B cell (primary cell): ENCODE measurements at regions not wholly inside any gene's neighbourhood (a gene's known extent, or its start where the extent isn't known, plus 50 kb on each side); places are given as distances from the start of the nearest gene placed in this dataset.
"Not testable (repeated sequence)": the region's sequence is repeated elsewhere in the genome, so short reads cannot be mapped to it uniquely, and the experiment has no call there.

ENCODE experiments used
- ATAC-seq: fragments of 200-7000 bp; cut with Tn5 transposase; one replicate; pipeline ENCODE4 v1.10.0; 2021; ENCODE audit warnings: low read depth, mild to moderate bottlenecking, moderate number of reproducible peaks, moderate library complexity
- CTCF ChIA-PET: fragments of 350-600 bp; sonication (Branson Sonifier 250); formaldehyde crosslinking; loops from one replicate; lab custom pipeline; 2021; ENCODE audit warnings: antibody characterized with exemption, inconsistent platforms; lab: Charles Lee
- POLR2A ChIA-PET: fragments of 350-600 bp; sonication (Branson Sonifier 250); formaldehyde crosslinking; loops from one replicate; lab custom pipeline; 2021; ENCODE audit warnings: antibody characterized with exemption; lab: Charles Lee
- DNase-seq: peaks from one replicate; pipeline ENCODE4 v3.0.0; 2013
- H2AFZ ChIP-seq: 2 replicates; pipeline ENCODE4 v1.6.1; 2012; ENCODE audit warnings: mild to moderate bottlenecking, low read depth, low read length; ENCODE audit not compliant: insufficient read depth, poor library complexity, severe bottlenecking
- H3K27ac ChIP-seq, 2 donors: 1 replicate in 1 of 2; 2 replicates in 1 of 2; pipeline ENCODE4 v1.5.1; 2012 to 2013; ENCODE audit warnings: low read length in 2 of 2, mild to moderate bottlenecking in 2 of 2, moderate library complexity in 1 of 2
- H3K27me3 ChIP-seq, 4 experiments: fragments of 200-600 bp in 1 of 4; sonication (generic) in 1 of 4; replicated peaks in 1 of 4; 1 replicate in 2 of 4; 2 replicates in 2 of 4; pipeline versions ENCODE4 v1.6.1 to v1.7.0; 2013 to 2016; ENCODE audit warnings: low read length in 3 of 4, mild to moderate bottlenecking in 2 of 4, mixed read lengths in 1 of 4, moderate library complexity in 1 of 4; ENCODE audit not compliant: insufficient read depth in 4 of 4, control insufficient read depth in 3 of 4; ENCODE audit errors: control extremely low read depth in 1 of 4
- H3K36me3 ChIP-seq, 2 experiments: replicated peaks in 1 of 2; 1 replicate in 1 of 2; 2 replicates in 1 of 2; pipeline versions ENCODE4 v1.6.1 to v1.7.1; 2013; ENCODE audit warnings: low read length in 1 of 2; ENCODE audit not compliant: insufficient read depth in 2 of 2, control insufficient read depth in 1 of 2; ENCODE audit errors: control extremely low read depth in 1 of 2, extremely low read depth in 1 of 2
- H3K4me1 ChIP-seq, 2 donors: fragments of 200-600 bp in 1 of 2; sonication (generic) in 1 of 2; 1 replicate in 1 of 2; 2 replicates in 1 of 2; pipeline versions ENCODE4 v1.5.1 to v1.6.1; 2013 to 2017; ENCODE audit warnings: low read length in 2 of 2; ENCODE audit not compliant: control insufficient read depth in 2 of 2, insufficient read depth in 2 of 2
- H3K4me2 ChIP-seq: replicated peaks from 2 replicates; pipeline ENCODE3; 2012; ENCODE audit warnings: mild to moderate bottlenecking, low read depth, low read length; ENCODE audit not compliant: poor library complexity, severe bottlenecking
- H3K4me3 ChIP-seq, 5 experiments: fragments of 200-600 bp in 1 of 5; sonication (generic) in 1 of 5; 1 replicate in 3 of 5; 2 replicates in 2 of 5; pipeline versions ENCODE4 v1.5.1 to v1.7.0; 2011 to 2016; ENCODE audit warnings: low read length in 4 of 5, mild to moderate bottlenecking in 4 of 5, low read depth in 2 of 5, control low read depth in 1 of 5, moderate library complexity in 1 of 5; ENCODE audit not compliant: insufficient read depth in 1 of 5; ENCODE audit errors: control extremely low read depth in 1 of 5, extremely low read depth in 1 of 5
- H3K79me2 ChIP-seq: fragments of 200-600 bp; sonication (generic); one replicate; pipeline ENCODE4 v1.6.0; 2016; ENCODE audit warnings: low read length; ENCODE audit not compliant: control insufficient read depth, insufficient read depth
- H3K9ac ChIP-seq: fragments of 200-600 bp; sonication (generic); 2 replicates; pipeline ENCODE4 v1.6.1; 2017; ENCODE audit warnings: mild to moderate bottlenecking, low read length, moderate library complexity
- H3K9me3 ChIP-seq, 3 donors: one replicate each; pipeline versions ENCODE4 v1.6.1 to v1.7.1; 2013; ENCODE audit warnings: low read length in 2 of 3; ENCODE audit not compliant: control insufficient read depth in 2 of 3, insufficient read depth in 1 of 3; ENCODE audit errors: control extremely low read depth in 1 of 3
- H4K20me1 ChIP-seq: 2 replicates; pipeline ENCODE4 v1.6.0; 2012; ENCODE audit warnings: mild to moderate bottlenecking, low read length; ENCODE audit not compliant: insufficient read depth, control insufficient read depth, poor library complexity, severe bottlenecking
- H3K27ac Mint-ChIP-seq: one replicate; pipeline ENCODE4 v1.8.0; 2021; ENCODE audit warnings: mixed read lengths
- H3K27me3 Mint-ChIP-seq: one replicate; pipeline ENCODE4 v1.8.0; 2021; ENCODE audit warnings: mixed read lengths
- H3K4me1 Mint-ChIP-seq: one replicate; pipeline ENCODE4 v1.8.0; 2021; ENCODE audit warnings: mixed read lengths
- H3K4me3 Mint-ChIP-seq: one replicate; pipeline ENCODE4 v1.8.0; 2021; ENCODE audit warnings: mixed read lengths
- H3K9me3 Mint-ChIP-seq: one replicate; pipeline ENCODE4 v1.8.0; 2022; ENCODE audit warnings: mixed read lengths; ENCODE audit not compliant: insufficient read depth
- EZH2 ChIP-seq: IDR thresholded peaks from 2 replicates; pipeline ENCODE4 v1.6.1; 2012; ENCODE audit warnings: borderline replicate concordance, low read depth, mild to moderate bottlenecking, moderate library complexity, low read length; ENCODE audit not compliant: insufficient read depth, poor library complexity, severe bottlenecking
- WGBS: methylation state at CpG from one replicate; pipeline ENCODE4 v1.1.5; 2013; ENCODE audit warnings: missing lambda C conversion rate; ENCODE audit not compliant: insufficient coverage; 5-methylcytosine and 5-hydroxymethylcytosine counted together
- intact Hi-C: fragments of 100-400 bp; cut with micrococcal nuclease; formaldehyde crosslinking; loops from one replicate; pipeline ENCODE4 v1.10.0; 2022
- TF ChIP-seq, protein P1 (sequence below): fragments of 200-600 bp; IDR thresholded peaks from one replicate; pipeline ENCODE4 v1.8.0; 2022; ENCODE audit warnings: antibody characterized with exemption, mild to moderate bottlenecking

DNA sequence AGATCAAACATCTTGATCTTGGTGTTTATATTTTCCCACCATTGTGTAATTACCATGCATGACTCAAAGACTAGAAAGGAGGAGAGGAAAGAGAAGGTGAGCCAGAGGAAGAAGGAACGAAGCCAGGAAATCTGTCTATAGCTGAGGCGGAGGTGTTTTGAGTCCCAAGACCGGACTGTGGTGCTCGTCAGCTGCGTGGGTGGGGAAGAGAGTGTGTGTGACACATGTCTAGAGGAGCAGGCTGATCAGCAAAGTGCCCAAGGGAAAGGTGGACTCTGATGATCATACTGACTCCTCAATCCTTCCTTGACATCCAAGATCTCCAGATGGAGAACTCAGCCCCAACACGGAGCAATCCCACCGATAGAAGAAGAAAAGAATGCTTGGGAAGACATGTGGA is 189.5 kb upstream of the MINDY3 start:
- no peaks in the 10 kb centered on the region for H3K36me3 ChIP-seq
- H2AFZ ChIP-seq: no peak overlapping the region
- H3K4me1 ChIP-seq: no peaks in the 10 kb centered on the region
- H3K4me3 Mint-ChIP-seq: no peak overlapping the region
- intact Hi-C loops: no loop called here
- no peaks in the 10 kb centered on the region for H4K20me1 ChIP-seq
- no peaks in the 10 kb centered on the region for H3K79me2 ChIP-seq
- no peaks in the 10 kb centered on the region for H3K4me1 Mint-ChIP-seq
- no peaks in the 10 kb centered on the region for H3K27me3 ChIP-seq
- no peak overlapping the region for H3K4me3 ChIP-seq
- ATAC-seq (no peak), DNase-seq (no peak)
- 87% methylated on average over 3 of the region's 7 CpGs for WGBS
- H3K27ac ChIP-seq: no peak overlapping the region
- no peak overlapping the region for H3K9ac ChIP-seq
- H3K9me3 ChIP-seq: no peaks in the 10 kb centered on the region
- ChIA-PET POLR2A (no interaction called here), CTCF (no interaction called here)
- no peaks in the 10 kb centered on the region for H3K9me3 Mint-ChIP-seq
- no peak overlapping the region for H3K4me2 ChIP-seq
- H3K27ac Mint-ChIP-seq: no peak overlapping the region
- TF ChIP-seq, protein P1, sequence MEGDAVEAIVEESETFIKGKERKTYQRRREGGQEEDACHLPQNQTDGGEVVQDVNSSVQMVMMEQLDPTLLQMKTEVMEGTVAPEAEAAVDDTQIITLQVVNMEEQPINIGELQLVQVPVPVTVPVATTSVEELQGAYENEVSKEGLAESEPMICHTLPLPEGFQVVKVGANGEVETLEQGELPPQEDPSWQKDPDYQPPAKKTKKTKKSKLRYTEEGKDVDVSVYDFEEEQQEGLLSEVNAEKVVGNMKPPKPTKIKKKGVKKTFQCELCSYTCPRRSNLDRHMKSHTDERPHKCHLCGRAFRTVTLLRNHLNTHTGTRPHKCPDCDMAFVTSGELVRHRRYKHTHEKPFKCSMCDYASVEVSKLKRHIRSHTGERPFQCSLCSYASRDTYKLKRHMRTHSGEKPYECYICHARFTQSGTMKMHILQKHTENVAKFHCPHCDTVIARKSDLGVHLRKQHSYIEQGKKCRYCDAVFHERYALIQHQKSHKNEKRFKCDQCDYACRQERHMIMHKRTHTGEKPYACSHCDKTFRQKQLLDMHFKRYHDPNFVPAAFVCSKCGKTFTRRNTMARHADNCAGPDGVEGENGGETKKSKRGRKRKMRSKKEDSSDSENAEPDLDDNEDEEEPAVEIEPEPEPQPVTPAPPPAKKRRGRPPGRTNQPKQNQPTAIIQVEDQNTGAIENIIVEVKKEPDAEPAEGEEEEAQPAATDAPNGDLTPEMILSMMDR: no peak
- no peaks in the 10 kb centered on the region for H3K27me3 Mint-ChIP-seq

DNA sequence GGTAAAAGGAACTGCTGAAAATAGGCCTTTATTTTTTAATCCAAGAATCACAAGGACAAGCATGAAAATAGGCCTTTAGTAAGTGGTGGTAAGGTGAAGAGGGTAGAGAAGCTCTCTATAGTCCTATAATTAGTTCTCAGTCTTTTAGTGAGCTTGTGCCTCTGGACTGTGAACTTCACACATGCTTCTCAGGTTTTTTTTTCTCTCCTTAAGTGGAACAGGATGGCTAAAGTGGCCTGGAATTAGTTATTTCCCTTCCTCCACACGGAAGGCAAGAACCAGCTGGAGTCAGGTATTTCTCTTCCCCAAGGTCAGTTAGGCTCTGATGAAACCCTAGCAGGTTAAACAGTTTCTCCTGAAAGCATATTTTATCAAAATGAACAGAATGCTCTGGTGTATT is 203.0 kb upstream of the MINDY3 start:
- ATAC-seq: no peak
- ChIA-PET CTCF (interaction anchor here (0.6 kb wide), 1 partner anchor 218 kb away, joined by 4 read pairs; no protein-coding TSS in a partner anchor), POLR2A (no interaction called here)
- DNase-seq: no peak
- Mint-ChIP-seq H3K9me3 (no peaks in the 10 kb centered on the region), H3K27ac (no peak overlapping the region), H3K27me3 (no peaks in the 10 kb centered on the region), H3K4me3 (no peak overlapping the region), H3K4me1 (no peaks in the 10 kb centered on the region)
- no CpG with 5 or more reads among the region's 1 CpG for WGBS
- H3K4me2 ChIP-seq: no peak overlapping the region
- H3K79me2 ChIP-seq: no peaks in the 10 kb centered on the region
- H3K9me3 ChIP-seq: no peaks in the 10 kb centered on the region
- no peak overlapping the region for H3K27ac ChIP-seq
- no peaks in the 10 kb centered on the region for H4K20me1 ChIP-seq
- no peak overlapping the region for H3K4me3 ChIP-seq
- intact Hi-C loops: no loop called here
- no peaks in the 10 kb centered on the region for H3K4me1 ChIP-seq
- no peak overlapping the region for H3K9ac ChIP-seq
- no peaks in the 10 kb centered on the region for H3K27me3 ChIP-seq
- TF ChIP-seq, protein P1: no peak
- no peak for TF ChIP-seq EZH2
- no peaks in the 10 kb centered on the region for H3K36me3 ChIP-seq
- H2AFZ ChIP-seq: no peak overlapping the region

DNA sequence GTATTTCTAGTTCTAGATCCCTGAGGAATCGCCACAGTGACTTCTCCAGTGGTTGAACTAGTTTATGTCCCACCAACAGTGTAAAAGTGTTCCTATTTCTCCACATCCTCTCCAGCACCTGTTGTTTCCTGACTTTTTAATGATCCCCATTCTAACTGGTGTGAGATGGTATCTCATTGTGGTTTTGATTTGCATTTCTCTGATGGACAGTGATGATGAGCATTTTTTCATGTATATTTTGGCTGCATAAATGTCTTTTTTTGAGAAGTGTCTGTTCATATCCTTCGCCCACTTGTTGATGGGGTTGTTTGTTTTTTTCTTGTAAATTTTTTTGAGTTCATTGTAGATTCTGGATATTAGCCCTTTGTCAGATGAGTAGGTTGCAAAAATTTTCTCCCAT is 223.2 kb upstream of the MINDY3 start:
- H3K9ac ChIP-seq, H2AFZ ChIP-seq, H3K27me3 ChIP-seq, POLR2A ChIA-PET, H3K27me3 Mint-ChIP-seq, CTCF ChIA-PET, H3K4me2 ChIP-seq, H3K27ac ChIP-seq, H4K20me1 ChIP-seq, H3K79me2 ChIP-seq, H3K4me1 Mint-ChIP-seq, intact Hi-C loops, H3K4me3 ChIP-seq, H3K9me3 Mint-ChIP-seq, H3K9me3 ChIP-seq, H3K36me3 ChIP-seq, DNase-seq, H3K4me3 Mint-ChIP-seq, H3K27ac Mint-ChIP-seq, ATAC-seq, H3K4me1 ChIP-seq: not testable (repeated sequence)
- no CpG with 5 or more reads among the region's 2 CpGs for WGBS
